RCC 7860 (cell line): ENCODE measurements at regions not wholly inside any gene's neighbourhood (a gene's known extent, or its start where the extent isn't known, plus 50 kb on each side); places are given as distances from the start of the nearest gene placed in this dataset.
"Not testable (repeated sequence)": the region's sequence is repeated elsewhere in the genome, so short reads cannot be mapped to it uniquely, and the experiment has no call there.

Experiments
- DNase-seq: peaks from one replicate; pipeline ENCODE4 v3.0.0-alpha.2; 2015; ENCODE audit warnings: low spot score
- FAIRE-seq: peaks from 2 replicates; lab custom pipeline; 2012; peaks lifted over from hg19 to GRCh38; lab: Jason Lieb, UNC

- DNase-seq, FAIRE-seq: not testable (repeated sequence)
These were observed 201.3 kb downstream of the LIPI start for GRCh38 chr21:14009238-14009981.

GRCh38 chr21:14008436-14008835 lies 202.3 kb downstream of the LIPI start:
- not testable (repeated sequence) for DNase-seq, FAIRE-seq

- FAIRE-seq, DNase-seq: not testable (repeated sequence)
These were observed 202.7 kb downstream of the LIPI start for GRCh38 chr21:14008006-14008405.

GRCh38 chr21:14006144-14006543 lies 204.6 kb downstream of the LIPI start:
- FAIRE-seq, DNase-seq: not testable (repeated sequence)

DNA sequence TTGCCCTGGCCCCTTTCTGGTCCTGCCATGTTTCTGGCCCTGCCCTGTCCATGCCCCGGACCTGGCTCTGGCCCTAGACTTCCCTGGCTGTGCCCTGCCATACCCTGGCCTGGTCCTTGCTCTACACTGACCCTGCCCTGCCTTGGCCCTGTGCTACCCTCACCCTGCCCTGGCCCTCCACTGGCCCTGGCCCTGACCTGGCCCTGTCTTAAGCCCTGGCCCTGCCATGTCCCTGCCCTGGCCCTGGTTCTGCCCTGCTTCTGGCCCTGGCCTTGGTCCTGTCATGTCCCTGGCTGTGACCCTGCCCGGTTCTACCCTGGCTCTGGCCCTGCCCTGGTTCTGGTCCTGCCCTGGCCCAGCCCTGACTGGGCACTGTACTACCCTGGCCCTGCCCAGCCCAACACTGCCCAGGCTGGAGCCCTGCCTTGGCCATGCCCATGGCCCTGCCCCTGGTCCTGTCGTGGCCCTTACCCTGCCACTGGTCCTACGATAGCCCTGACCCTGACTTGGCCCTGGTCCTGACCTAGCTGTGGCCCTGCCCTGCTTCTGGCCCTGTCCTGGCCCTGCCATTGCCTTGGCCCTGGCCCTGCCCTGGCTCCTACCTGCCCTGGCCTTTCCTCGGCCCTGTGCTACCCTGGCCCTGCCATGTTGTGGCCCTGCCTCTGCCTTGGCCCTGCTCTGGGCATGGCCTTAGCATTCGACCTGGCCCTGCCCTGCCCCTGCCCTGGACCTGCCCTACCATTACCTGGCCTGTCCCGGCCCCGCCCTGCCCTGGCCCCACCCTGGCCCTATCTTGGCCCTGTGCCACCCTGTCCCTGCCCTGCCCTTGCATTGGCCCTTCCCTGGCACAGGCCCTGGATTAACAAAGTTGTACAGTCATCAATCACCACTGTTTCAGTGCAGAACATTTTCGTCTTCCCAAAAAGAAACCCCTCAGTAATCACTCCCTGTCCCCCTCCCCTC lies 223.5 kb downstream of the LIPI start:
- not testable (repeated sequence) for DNase-seq, FAIRE-seq

DNA sequence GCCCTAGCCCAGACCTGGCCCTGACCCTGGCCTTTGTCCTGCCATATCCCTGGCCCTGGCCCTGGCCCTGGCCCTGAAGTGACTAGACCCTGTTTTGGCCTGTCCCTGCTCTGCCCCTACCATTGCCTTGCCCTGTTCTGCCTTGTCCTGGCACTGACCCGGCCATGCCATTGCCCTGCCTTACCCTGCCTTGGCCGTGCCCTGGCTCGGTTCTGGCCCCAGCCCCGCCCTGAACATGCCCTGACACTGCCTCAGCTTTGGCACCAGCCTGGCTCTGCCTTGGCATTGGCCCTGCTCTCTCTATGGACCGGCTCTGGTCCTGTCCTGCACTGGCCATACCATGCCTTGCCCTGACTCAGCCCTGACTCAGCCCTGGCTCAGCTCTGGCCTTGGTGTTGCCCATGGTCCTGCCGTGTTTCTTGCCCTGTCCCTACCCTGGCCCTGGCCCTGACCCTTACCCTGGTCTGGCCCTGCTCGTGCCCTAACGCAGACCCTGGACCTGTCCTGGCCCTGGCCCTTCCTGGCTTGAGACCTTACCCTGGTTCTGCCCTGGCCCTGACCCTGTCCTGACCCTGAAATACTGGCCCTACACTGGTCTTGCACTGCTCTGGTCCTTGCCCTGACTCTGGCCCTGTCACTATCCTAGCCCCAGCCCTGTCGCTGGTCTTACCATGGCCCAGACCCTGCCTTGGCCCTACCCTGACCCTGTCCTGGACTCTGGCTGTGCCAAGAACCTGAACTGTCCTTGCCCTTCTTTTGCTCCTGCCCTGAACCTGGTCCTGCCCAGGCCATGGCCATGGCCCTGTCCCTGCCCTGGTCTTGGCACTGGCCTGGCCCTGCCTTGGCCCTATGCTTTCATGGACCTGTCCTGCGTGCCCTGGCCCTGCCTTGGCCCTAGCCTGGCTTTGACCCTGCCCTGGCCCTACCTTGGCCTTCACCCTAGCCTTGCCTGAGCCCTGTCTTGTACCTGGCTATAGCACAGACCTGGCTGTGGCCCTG lies 224.6 kb downstream of the LIPI start:
- DNase-seq, FAIRE-seq: not testable (repeated sequence)

DNA sequence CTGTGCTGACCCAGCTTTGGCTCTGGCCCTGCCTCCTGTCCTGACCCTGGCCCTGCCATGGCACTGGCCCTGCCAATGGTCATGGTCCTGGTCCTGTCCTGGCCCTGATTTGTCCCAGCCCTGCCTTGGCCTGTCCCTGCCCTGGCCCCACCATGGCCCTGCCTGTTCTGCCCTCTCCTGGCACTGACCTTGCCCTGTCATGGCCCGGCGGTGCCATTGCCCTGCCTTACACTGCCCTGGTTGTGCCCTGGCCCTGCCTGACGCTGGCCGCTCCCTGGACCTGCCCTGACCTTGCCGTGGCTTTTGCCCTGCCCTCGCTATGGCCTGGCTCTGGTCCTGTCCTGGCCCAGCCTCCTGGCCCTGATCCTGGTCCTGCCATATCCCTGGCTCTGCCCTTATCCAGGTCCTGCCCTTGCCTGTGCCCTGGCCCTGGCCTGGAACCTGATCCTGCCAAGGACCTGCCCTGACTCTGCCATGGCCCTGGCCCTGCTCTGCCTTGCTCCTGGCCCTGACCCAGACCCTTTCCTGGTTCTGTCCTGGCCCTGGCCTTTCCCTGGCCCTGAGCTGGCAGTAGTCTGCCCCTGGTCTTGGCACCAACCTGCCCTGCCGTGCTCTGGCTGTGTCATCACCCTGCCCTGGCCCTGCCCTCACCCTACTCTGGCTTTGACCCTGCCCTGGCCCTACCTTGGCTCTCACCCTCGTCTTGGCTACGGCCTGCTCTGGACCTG lies 225.5 kb downstream of the LIPI start:
- DNase-seq, FAIRE-seq: not testable (repeated sequence)

DNA sequence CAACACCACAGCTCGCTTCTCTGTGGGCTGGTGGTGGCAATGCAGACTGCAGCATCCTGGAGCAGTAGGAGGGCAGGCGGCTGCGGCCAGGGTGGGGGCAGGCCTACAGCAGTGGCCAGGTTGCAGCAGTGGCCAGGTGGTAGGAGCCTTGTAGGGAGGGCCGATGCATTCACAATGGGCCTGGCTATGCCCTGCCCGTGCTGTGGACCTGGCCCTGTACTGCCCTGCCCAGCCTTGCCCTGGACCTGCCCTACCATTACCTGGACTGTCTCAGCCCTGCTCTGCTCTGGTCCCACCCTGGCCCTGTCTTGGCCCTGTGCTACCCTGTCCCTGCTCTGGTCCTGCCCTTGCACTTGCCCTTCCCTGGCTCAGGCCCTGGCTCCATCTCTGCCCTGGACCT lies 226.0 kb downstream of the LIPI start:
- DNase-seq, FAIRE-seq: not testable (repeated sequence)

DNA sequence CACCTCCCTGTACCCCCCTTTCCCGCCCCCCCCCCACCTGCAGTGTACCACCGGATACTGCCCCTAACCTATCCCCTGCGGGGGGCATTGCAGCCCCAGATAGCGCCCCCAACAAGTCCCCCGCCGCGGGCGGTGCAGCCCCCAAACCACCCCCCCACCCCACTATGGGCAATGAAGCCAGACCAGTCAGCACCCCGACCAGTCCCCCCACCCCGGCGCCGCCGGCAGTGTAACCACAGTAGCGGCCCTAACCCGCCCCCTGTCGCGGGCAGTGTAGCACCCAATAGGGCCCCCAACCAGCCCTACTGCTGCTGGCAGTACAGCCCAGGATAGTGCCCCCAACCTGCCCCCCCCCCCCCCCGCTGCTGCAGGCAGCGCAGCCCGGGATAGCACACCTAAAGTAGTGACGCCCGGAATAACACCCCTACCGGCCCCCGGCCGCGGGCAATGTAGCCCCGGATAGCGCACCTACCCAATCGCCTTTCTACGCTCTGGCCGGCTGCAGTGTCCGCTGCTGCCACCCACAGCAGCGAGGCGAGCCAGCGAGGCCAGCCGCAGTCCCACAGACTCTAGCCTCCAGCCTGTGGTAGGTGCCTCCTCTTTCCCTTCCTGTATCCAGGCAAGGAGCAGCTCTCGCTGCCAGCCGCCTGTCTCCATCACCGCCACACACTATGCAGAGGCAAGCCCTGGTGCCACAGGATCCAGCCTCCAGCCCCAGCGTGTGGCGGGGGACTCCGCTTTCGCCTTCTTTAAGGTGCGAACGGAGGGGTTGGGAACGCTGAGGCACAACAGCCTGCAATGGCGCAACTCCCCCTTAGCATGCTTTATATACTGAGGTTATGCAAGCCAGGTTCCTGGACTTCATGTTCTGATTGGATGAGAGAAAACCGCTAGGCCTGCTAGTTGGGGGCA lies 229.3 kb downstream of the LIPI start:
- not testable (repeated sequence) for FAIRE-seq

DNA sequence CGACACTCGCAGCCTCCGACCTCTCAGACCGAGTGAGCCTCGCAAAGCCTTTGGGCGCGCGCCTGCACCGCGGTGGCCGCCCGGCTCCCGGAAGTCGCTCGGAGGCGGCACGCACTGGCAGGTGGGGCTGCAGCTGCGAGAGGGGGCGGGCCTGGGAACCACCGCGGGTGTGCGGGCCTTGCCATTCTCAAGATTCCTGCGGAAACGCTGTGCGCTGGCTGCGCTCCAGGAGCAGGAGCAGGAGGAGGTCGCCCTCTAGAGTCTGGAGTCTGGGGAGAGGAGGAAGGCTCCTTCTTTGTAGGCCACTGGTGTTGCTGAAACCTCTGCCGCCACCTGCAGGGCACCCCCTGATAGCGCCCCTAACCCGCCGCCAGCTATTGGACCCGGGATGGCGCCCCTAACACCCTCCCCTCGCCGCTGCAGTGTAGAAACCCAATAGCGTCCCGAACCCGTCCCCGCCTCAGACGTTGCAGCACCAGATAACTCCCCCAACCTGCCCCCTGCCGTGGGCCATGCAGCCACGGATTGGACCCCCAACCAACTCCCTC lies 230.6 kb downstream of the LIPI start:
- not testable (repeated sequence) for FAIRE-seq, DNase-seq

More for the DNA sequence above, 229.3 kb downstream of the LIPI start:
- not testable (repeated sequence) for DNase-seq

GRCh38 chr21:13979608-13980007 lies 231.1 kb downstream of the LIPI start:
- not testable (repeated sequence) for DNase-seq

DNA sequence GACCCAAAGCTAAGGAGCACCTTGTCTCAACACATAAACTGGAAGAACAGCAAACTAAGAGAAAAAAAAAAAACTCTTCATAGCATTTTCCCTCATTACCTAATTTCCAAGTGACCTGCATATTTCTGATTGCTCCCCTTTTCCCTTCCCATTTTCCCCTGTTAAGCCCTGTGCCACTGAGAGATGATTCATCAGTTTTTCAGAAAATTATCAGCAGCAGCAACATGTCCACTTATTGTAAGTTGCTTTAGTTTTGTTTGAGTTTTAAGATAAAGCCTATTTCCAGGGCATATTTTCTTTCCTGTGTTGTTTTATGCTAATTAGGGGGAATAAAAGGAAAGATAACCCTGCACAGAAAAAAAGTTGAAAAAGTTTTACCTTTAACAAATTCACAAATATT lies 236.2 kb downstream of the LIPI start:
- not testable (repeated sequence) for FAIRE-seq, DNase-seq

More at GRCh38 chr21:13979608-13980007, 231.1 kb downstream of the LIPI start:
- not testable (repeated sequence) for FAIRE-seq

DNA sequence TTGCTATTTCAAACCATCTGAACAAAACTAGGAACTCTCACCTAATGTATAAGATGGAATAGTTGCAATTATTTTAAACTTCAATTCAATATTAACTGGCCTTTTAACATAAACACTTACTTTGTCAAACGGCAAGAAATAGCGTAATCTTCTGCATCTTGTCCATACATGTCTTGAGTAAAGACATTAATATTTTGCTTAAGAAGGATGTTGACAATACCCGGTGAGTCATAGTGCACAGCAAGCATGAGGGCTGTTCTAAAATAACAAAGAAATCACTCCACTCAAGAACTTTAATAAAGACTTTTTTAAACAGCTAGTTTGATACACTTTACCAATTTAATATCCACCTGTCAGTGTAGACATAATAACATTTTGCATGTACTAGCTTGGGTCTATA lies 240.9 kb downstream of the LIPI start:
- FAIRE-seq, DNase-seq: not testable (repeated sequence)

GRCh38 chr21:13969002-13969401 lies 241.8 kb downstream of the LIPI start:
- not testable (repeated sequence) for FAIRE-seq, DNase-seq

DNA sequence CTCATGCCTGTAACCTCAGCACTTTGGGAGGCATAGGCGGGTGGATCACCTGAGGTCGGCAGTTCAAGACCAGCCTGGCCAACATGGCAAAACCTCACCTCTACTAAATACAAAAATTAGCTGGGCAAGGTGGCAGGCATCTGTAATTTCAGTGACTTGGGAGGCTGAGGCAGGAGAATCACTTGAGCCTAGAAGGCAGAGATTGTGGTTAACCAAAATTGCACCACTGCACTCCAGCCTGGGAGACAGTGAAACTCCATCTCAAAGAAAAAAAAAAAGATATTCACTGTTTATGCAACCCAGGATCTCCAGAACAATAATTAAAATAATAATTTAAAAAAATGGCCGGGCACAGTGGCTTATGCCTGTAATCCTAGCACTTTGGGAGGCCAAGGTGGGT lies 247.5 kb downstream of the LIPI start:
- DNase-seq, FAIRE-seq: not testable (repeated sequence)

- DNase-seq (no peak), FAIRE-seq (no peak)
These were observed 273.5 kb downstream of the LIPI start for GRCh38 chr21:13937236-13937635.

GRCh38 chr21:13936033-13936937 lies 274.5 kb downstream of the LIPI start:
- not testable (repeated sequence) for FAIRE-seq, DNase-seq
